ENCODE measurements at regions not wholly inside any gene's neighbourhood (a gene's known extent, or its start where the extent isn't known, plus 50 kb on each side); places are given as distances from the start of the nearest gene placed in this dataset.
"Not testable (repeated sequence)": the region's sequence is repeated elsewhere in the genome, so short reads cannot be mapped to it uniquely, and the experiment has no call there.

- no peak for DNase-seq
These were observed 68.1 kb upstream of the ADGRA1 start for GRCh38 chr10:133019651-133020050.

- DNase-seq, result no peak
These were observed 68.5 kb upstream of the ADGRA1 start for GRCh38 chr10:133019191-133019590.

DNA sequence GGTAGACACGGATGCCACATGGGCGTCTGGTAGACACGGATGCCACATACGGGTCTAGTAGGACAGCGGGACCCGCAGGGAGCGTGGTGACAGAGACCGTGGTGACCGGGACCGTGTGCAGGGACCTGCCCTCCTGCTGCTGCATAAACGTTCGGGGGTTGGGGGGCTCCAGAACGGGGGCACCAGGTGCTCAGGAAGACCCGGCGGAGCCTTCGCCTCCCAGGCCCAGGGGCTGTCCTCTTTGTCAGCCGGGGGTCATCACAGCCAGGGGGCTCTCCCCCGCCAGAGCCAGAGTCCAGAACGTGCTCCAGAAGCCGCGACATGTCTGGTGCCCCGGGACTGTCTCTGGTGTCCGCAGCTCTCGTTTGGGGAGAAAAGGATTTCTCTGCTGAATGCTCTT, 69.2 kb upstream of the ADGRA1 start:
- no peak for DNase-seq

DNA sequence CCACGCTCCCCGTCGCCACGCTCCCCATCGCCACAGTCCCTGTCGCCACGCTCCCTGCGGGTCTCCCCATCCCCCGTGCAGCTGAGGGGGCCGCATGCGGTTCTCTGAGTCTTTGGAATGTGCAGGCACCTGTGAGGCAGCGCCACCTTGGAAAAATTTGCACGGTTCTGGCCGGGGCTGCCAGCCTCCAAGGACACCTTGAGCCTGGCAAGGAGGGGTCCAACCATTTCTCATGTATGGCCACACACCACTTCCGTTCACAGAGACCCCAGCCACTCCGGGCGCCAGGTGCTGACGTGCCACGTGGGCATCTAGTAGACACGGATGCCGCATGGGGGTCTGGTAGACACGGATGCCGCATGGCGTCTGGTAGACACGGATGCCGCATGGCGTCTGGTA, 70.5 kb upstream of the ADGRA1 start:
- DNase-seq, result no peak

GRCh38 chr10:133016493-133017202, 71.1 kb upstream of the ADGRA1 start:
- no peak for DNase-seq

DNA sequence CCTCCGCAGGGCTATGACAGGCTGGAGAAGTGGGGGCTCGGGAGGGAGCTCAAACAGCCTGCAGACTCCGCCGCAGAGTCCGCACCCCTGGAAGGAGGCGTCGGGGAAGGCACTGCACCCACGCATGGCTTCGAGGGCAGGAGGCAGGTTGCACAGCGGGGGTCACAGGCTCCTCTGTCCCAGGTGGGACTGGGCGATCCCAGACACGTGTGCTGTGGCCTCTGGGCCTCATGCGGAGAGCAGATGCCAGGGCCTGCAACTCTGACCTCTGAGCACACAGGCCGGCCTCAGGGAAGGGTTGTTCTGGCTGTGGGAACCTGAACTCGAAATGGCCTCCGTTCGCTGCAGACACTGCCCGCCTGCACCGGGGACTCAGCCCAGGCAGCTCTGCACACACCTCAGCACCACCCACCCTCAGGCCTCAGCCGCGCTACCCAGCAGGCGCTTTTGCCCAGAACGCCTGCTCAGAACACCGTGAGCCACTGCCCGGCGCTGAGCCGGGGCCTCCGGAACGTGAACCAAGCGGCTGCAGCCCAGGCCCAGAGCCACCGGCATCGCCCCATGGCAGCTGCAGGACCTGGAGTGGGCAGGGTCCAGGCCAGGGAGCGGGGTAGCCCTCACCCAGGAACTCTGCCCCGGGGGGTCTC, 71.8 kb upstream of the ADGRA1 start:
- no peak for DNase-seq

GRCh38 chr10:133015321-133015720, 72.4 kb upstream of the ADGRA1 start:
- DNase-seq, result no peak

GRCh38 chr10:133014416-133015210, 72.2 kb upstream of the CFAP46 start:
- DNase-seq, result no peak

- no peak for DNase-seq
These were observed 71.1 kb upstream of the CFAP46 start for GRCh38 chr10:133013463-133013862.

DNA sequence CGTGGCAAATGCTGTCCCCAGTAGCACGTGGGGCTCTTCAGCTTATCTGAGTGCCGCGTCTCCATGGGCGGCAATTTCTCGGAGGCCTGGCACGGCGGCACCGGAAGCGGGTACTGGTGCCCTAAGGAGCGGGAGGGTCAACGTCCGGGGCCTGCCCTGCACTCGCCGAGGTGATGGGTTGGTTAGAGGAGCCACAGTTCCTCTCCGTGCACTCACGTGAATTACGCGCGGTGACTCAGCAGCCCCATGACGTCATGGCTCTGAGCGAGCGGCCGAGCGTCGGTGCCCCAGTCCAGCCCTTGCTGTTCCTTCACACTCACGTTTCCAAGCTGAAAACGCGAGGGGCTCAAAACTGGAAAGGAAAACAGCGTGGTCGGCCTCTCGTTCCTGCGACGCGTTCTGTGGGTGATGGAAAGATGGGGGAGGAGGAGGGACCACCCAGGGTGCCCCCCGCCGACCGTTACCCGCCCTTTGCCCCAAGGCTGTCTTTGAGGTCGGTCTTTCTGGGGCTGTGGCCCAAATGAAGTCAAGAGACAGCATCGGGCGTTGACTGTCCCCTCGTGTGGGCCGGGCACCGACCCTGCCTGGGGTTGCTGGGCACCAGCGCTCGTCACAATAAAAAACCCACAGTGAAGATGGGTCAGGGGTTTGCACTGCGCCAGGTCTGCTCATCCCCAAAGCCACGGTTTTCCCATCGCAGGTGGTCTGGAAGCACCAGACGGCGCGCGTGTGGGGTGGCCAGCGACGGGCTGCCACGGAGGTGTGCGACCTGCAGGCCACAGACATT, 70.4 kb upstream of the CFAP46 start:
- DNase-seq, result no peak

- no peak for DNase-seq
These were observed 69.5 kb upstream of the CFAP46 start for GRCh38 chr10:133011882-133012281.

- DNase-seq, result not testable (repeated sequence)
These were observed 69.0 kb upstream of the CFAP46 start for GRCh38 chr10:133011393-133011792.

DNA sequence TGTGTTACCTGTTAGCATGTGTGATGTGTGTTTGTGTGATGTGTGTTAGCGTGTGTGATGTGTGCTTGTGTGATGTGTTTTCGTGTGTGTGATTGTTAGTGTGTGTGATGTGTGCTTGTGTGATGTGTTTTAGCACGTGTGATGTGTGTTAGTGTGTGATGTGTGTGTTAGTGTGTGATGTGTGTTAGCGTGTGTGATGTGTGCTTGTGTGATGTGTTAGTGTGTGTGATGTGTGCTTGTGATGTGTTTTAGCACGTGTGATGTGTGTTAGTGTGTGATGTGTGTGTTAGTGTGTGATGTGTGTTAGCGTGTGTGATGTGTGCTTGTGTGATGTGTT, 68.4 kb upstream of the CFAP46 start:
- not testable (repeated sequence) for DNase-seq

DNA sequence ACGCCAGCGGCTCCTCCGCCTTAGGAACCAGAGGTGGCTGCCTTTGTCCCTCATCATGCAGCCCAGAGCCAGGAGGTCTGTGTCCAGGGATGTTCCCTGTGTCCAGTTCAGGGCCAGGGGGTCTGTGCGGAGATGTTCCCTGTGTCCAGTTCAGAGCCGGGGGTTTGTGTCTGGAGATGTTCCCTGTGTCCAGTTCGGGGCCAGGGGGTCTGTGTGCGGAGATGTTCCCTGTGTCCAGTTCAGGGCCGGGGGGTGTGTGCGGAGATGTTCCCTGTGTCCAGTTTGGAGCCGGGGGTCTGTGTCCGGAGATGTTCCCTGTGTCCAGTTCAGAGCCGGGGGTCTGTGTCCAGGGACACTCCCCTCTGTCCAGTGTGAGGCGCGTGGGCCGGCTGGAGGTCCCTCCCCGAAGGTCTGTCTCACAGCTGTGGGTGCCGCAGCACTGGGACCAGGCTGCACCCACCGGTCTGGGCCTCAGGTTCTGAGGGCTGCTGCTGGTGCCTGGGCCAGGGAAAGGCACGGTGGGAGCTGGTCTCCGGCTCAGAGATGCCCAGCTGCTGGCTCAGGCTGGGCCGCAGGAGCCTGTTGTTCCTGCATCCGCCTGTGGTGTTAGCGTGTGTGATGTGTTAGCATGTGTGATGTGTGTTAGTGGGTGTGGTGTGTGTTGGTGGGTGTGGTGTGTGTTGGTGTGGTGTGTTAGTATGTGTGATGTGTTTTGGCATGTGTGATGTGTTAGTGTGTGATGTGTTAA, 67.9 kb upstream of the CFAP46 start:
- no peak for DNase-seq

DNA sequence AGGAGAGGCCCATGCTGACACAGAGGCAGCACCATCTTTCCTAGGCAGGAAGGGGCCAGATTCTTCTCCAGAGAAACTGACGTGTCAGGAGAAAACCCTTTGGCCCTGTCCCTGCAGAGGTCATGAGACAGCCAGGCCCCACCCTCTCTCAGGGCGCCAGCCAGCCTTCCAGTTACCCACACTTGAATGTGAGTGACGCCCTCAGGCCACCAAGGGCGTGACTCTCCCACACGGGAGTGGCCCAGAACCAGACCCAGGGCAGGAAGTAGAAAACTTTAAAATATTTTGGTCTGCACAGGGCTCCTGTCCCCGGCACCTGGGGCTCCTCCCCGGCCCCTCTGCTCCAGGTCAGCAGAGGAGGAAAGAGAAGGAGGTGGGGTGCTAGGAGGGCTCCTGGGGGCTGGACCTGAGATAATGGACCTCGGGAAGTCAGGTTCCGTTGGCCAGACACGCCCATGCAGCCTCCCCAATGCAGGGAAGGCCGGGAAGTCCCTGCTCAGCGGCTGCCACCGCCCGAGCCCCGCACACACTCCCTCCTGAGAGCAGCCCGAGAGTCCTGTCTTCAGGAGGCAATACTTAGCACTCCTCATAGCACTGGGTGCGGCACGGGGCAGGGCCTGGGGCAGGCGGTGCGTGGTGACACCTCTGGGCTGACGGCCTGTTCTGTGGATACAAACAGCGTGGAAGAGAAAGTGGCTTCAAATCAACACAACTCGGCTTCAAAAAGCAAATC, 67.0 kb upstream of the CFAP46 start:
- DNase-seq, result no peak

DNA sequence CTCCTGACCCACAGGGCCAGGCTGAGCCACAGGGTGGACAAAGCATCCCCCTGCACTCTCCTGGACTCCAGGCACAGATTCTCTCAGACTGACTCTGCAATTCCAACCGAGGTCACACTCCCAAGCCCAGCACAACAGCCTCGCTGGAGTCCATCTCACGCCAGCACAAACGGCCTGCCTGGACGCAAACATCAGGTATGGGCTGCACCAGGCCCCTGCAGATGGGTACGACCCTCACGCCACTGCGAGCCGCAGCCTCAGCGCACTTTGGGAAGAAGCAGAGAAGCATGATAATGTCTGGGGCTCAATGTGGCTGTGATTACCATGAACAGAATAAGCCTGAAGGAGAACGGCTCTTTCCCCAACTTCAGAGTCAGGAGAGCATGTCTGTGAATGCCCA, 66.4 kb upstream of the CFAP46 start:
- DNase-seq, result no peak

DNA sequence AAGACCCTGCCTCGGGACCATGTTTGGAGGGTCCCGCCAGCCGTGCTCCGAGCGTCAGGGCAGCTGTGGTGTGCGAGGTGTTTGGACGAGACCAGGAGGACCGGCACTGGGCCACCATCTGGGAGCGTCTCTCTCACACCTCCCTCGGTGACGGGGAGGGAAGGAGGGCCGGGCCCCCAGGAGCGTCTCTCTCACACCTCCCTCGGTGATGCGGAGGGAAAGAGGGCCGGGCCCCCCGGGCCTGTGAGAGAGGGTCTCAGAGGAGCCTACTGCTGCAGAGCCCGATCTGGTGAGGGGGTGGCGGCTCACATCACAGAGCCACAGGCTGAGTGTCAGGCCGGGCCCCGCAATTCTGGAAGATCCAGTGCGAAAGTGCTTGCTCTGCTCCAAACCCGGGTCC, 65.8 kb upstream of the CFAP46 start:
- no peak for DNase-seq

- DNase-seq, result no peak
These were observed 65.0 kb upstream of the CFAP46 start for GRCh38 chr10:133007360-133007858.

- no peak for DNase-seq
These were observed 64.4 kb upstream of the CFAP46 start for GRCh38 chr10:133006806-133007205.

DNA sequence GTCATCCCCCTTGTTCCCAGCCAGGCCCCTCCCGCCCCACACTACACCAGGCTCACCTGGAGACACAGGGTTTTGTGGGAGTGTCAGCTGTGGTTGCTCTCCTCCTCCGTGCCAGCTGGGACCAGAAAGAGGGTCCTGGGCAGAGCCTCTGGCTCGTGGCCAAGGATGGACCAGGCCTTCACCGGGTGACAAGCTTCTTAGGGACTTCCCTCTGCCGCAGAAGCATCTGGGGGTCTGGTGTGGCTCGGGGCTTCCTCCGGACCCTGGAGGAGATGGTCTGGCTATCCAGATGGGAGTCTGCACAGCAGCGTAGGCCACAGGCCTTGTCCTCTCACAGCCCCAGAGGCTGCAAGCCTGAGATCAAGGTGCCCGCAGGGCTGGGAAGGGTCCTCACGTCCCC, 63.8 kb upstream of the CFAP46 start:
- no peak for DNase-seq

GRCh38 chr10:133004478-133004877, 62.1 kb upstream of the CFAP46 start:
- DNase-seq, result no peak

GRCh38 chr10:133003188-133003587, 60.8 kb upstream of the CFAP46 start:
- DNase-seq, result no peak

Measured in NCI-H2081 (cell line).